HEK293 (cell line): ENCODE measurements at regions not wholly inside any gene's neighbourhood (a gene's known extent, or its start where the extent isn't known, plus 50 kb on each side); places are given as distances from the start of the nearest gene placed in this dataset.

Experiments used
- CTCF ChIA-PET: fragments of 350-600 bp; formaldehyde crosslinking; extraction: SDS; loops from one replicate; lab custom pipeline; 2021; ENCODE audit warnings: antibody characterized with exemption; lab: Yijun Ruan, JAX
- POLR2A ChIA-PET: fragments of 300-600 bp; formaldehyde crosslinking; extraction: SDS; loops from one replicate; lab custom pipeline; 2020; ENCODE audit warnings: antibody characterized with exemption, inconsistent platforms; lab: Yijun Ruan, JAX
- H3K27ac ChIP-seq: fragments of 200-500 bp; sonication (Bioruptor generic); 2 replicates; pipeline ENCODE4 v1.5.1; 2014; ENCODE audit warnings: low read depth, low read length, control low read depth, inconsistent platforms; ENCODE audit errors: extremely low read depth
- H3K36me3 ChIP-seq, 2 experiments: fragments of 200-500 bp in 1 of 2; sonication (Bioruptor generic) in 1 of 2; 1 replicate in 1 of 2; 2 replicates in 1 of 2; pipeline ENCODE4 v1.5.1; 2014 to 2017; ENCODE audit warnings: inconsistent platforms in 2 of 2, low read length in 2 of 2; ENCODE audit not compliant: control insufficient read depth in 2 of 2, insufficient read depth in 1 of 2
- H3K4me1 ChIP-seq: fragments of 200-500 bp; sonication (Bioruptor generic); 2 replicates; pipeline ENCODE4 v1.5.1; 2014; ENCODE audit warnings: mild to moderate bottlenecking, low read length, inconsistent platforms; ENCODE audit not compliant: control insufficient read depth, insufficient read depth
- H3K4me3 ChIP-seq: 2 replicates; pipeline ENCODE4 v1.5.1; 2011; ENCODE audit warnings: low read depth, mild to moderate bottlenecking, control low read depth, low read length, moderate library complexity
- H3K9me3 ChIP-seq: fragments of 200-500 bp; sonication (Bioruptor generic); 2 replicates; pipeline ENCODE4 v1.5.1; 2014; ENCODE audit warnings: low read depth, low read length, inconsistent platforms; ENCODE audit not compliant: control insufficient read depth, insufficient read depth
- IKZF3 ChIP-seq: fragments of 450-650 bp; IDR thresholded peaks from 2 replicates; pipeline ENCODE4 v1.5.0; 2018; ENCODE audit warnings: missing biosample characterization, mild to moderate bottlenecking, missing genetic modification characterization, moderate library complexity
- ZBTB48 ChIP-seq: fragments of 450-650 bp; formaldehyde crosslinking; IDR thresholded peaks from 2 replicates; pipeline ENCODE4 v1.5.1; 2016; ENCODE audit warnings: missing biosample characterization, missing genetic modification characterization
- ZFHX2 ChIP-seq: fragments of 450-650 bp; formaldehyde crosslinking; conservative IDR thresholded peaks from 2 replicates; pipeline ENCODE4 v1.5.1; 2016; ENCODE audit warnings: missing biosample characterization, missing genetic modification characterization
- ZNF16 ChIP-seq: fragments of 450-650 bp; formaldehyde crosslinking; IDR thresholded peaks from 2 replicates; pipeline ENCODE4 v1.5.1; 2016; ENCODE audit warnings: low read depth, missing biosample characterization, missing genetic modification characterization
- ZNF211 ChIP-seq: fragments of 450-650 bp; formaldehyde crosslinking; IDR thresholded peaks from 2 replicates; pipeline ENCODE4 v1.5.1; 2016; ENCODE audit warnings: low read depth, missing biosample characterization, missing genetic modification characterization
- ZNF23 ChIP-seq: fragments of 450-650 bp; formaldehyde crosslinking; IDR thresholded peaks from 2 replicates; pipeline ENCODE4 v1.5.1; 2016; ENCODE audit warnings: missing biosample characterization, missing genetic modification characterization, borderline replicate concordance
- ZNF48 ChIP-seq: fragments of 450-650 bp; formaldehyde crosslinking; IDR thresholded peaks from 2 replicates; pipeline ENCODE4 v1.5.1; 2016; ENCODE audit warnings: missing biosample characterization, missing genetic modification characterization
- ZNF510 ChIP-seq: fragments of 450-650 bp; formaldehyde crosslinking; IDR thresholded peaks from 2 replicates; pipeline ENCODE4 v1.5.1; 2018; ENCODE audit warnings: mild to moderate bottlenecking, missing genetic modification characterization, missing biosample characterization; ENCODE audit not compliant: insufficient replicate concordance
- ZNF521 ChIP-seq: fragments of 450-650 bp; formaldehyde crosslinking; IDR thresholded peaks from 2 replicates; pipeline ENCODE4 v1.5.1; 2017; ENCODE audit warnings: missing biosample characterization, mild to moderate bottlenecking, missing genetic modification characterization
- ZNF560 ChIP-seq: fragments of 450-650 bp; formaldehyde crosslinking; IDR thresholded peaks from 2 replicates; pipeline ENCODE4 v1.5.1; 2017; ENCODE audit warnings: missing biosample characterization, missing genetic modification characterization, borderline replicate concordance
- ZNF623 ChIP-seq: fragments of 450-650 bp; formaldehyde crosslinking; IDR thresholded peaks from 2 replicates; pipeline ENCODE4 v1.5.1; 2016; ENCODE audit warnings: missing biosample characterization, missing genetic modification characterization
- ZNF658 ChIP-seq: fragments of 450-650 bp; formaldehyde crosslinking; IDR thresholded peaks from 2 replicates; pipeline ENCODE4; 2016; ENCODE audit warnings: missing biosample characterization, missing genetic modification characterization
- ZNF747 ChIP-seq: fragments of 450-650 bp; formaldehyde crosslinking; IDR thresholded peaks from 2 replicates; pipeline ENCODE4 v1.5.1; 2016; ENCODE audit warnings: missing biosample characterization, missing genetic modification characterization
- ZNF768 ChIP-seq: fragments of 450-650 bp; formaldehyde crosslinking; IDR thresholded peaks from 2 replicates; pipeline ENCODE4 v1.5.1; 2018; ENCODE audit warnings: missing biosample characterization, mild to moderate bottlenecking, missing genetic modification characterization
- TF ChIP-seq, protein P1 (sequence below): fragments of 450-650 bp; formaldehyde crosslinking; IDR thresholded peaks from 2 replicates; pipeline ENCODE4 v1.5.1; 2016; ENCODE audit warnings: missing biosample characterization, missing genetic modification characterization
- TF ChIP-seq, protein P2 (sequence below): fragments of 450-650 bp; IDR thresholded peaks from 2 replicates; pipeline ENCODE4 v1.5.1; 2018; ENCODE audit warnings: missing biosample characterization, missing genetic modification characterization
- TF ChIP-seq, protein P3 (sequence below): fragments of 450-650 bp; formaldehyde crosslinking; IDR thresholded peaks from 2 replicates; pipeline ENCODE4 v1.5.1; 2016; ENCODE audit warnings: missing biosample characterization, missing genetic modification characterization

DNA sequence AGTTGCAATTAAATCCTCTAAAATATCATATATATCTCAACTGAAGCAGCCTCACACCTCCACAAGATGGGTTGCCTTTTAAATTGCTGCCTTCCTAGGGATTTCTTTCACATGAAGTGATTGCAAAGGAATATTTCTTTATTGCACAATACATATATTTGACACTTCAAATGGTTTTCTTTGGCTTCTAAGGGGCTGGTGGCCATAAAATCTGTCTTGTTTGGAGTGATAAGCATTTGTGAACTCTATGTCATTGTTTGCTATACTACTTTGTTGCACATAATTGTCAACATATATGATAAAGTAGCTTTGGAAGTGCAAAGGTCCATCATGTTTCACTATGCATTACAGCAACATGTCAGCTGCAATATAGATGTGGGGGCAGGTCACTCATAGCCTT, 2380.9 kb downstream of the PCDH9 start:
- Histone ChIP-seq H3K36me3 (no peaks in the 10 kb centered on the region), H3K27ac (no peak overlapping the region), H3K4me3 (no peak overlapping the region), H3K4me1 (no peaks in the 10 kb centered on the region), H3K9me3 (no peaks in the 10 kb centered on the region)
- TF ChIP-seq, protein P1, sequence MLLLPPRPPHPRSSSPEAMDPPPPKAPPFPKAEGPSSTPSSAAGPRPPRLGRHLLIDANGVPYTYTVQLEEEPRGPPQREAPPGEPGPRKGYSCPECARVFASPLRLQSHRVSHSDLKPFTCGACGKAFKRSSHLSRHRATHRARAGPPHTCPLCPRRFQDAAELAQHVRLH (tag by site-specific recombination): no peak
- TF ChIP-seq ZNF560 (tag by site-specific recombination) (no peak), ZNF48 (tag by site-specific recombination) (no peak), IKZF3 (tag by site-specific recombination) (no peak), ZNF23 (no peak), ZNF658 (tag by site-specific recombination) (no peak), ZNF747 (tag by site-specific recombination) (no peak), ZNF768 (tag by site-specific recombination) (no peak), ZFHX2 (tag by site-specific recombination) (no peak), ZNF510 (tag by site-specific recombination) (no peak)
- TF ChIP-seq, protein P2, sequence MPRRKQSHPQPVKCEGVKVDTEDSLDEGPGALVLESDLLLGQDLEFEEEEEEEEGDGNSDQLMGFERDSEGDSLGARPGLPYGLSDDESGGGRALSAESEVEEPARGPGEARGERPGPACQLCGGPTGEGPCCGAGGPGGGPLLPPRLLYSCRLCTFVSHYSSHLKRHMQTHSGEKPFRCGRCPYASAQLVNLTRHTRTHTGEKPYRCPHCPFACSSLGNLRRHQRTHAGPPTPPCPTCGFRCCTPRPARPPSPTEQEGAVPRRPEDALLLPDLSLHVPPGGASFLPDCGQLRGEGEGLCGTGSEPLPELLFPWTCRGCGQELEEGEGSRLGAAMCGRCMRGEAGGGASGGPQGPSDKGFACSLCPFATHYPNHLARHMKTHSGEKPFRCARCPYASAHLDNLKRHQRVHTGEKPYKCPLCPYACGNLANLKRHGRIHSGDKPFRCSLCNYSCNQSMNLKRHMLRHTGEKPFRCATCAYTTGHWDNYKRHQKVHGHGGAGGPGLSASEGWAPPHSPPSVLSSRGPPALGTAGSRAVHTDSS (tag by site-specific recombination): no peak
- CTCF ChIA-PET: no interaction called here
- POLR2A ChIA-PET: no interaction called here

DNA sequence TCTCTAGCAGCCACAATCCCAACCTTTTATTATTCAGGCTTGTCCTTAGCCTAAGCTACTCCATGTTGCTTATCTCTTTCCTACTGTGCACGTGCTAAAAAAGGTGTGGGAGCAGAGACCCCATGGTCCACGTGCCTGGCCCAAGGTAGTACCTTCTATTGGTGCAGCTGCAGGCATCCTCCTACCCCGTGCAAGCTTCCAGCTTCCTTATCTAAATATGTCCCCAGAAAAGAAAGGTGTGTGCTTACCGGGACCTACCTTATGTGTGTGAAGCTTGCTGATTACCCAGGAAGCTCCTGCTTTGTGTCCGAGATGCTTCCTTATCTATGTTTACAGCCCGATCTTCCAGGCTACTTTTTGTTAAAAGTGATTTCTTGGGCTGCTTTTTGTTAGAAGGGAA, 2382.4 kb downstream of the PCDH9 start:
- TF ChIP-seq ZBTB48 (tag by site-specific recombination): no peak
- no peak for TF ChIP-seq ZNF211
- TF ChIP-seq ZNF16 (tag by site-specific recombination): no peak
- no peak for TF ChIP-seq ZNF521
- TF ChIP-seq ZNF623: no peak
- CTCF ChIA-PET: no interaction called here
- POLR2A ChIA-PET: no interaction called here

DNA sequence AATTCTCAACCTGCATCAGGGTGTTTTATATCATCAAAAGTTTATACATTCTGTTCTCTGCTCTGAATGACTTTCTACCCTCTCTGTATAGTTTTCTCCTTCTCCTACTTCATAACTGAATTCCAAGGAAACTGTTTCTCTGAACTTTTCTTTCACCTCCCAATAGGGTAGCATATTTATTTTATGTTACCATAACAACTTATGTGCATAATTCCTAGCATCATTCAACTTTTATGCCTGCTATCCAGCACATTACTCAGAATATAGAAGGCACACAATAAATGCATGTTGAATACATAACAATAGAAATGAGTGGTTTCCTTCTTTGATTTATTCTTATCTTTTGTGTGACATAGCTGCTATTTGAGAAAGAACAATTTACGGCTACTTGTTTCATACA, 2385.0 kb downstream of the PCDH9 start:
- CTCF ChIA-PET: no interaction called here
- Histone ChIP-seq H3K36me3 (no peaks in the 10 kb centered on the region), H3K4me3 (no peak overlapping the region), H3K4me1 (no peaks in the 10 kb centered on the region), H3K27ac (no peak overlapping the region), H3K9me3 (no peaks in the 10 kb centered on the region)
- POLR2A ChIA-PET: no interaction called here
- no peak for TF ChIP-seq ZNF510 (tag by site-specific recombination)
- no peak for TF ChIP-seq ZBTB48 (tag by site-specific recombination)
- TF ChIP-seq, protein P3, sequence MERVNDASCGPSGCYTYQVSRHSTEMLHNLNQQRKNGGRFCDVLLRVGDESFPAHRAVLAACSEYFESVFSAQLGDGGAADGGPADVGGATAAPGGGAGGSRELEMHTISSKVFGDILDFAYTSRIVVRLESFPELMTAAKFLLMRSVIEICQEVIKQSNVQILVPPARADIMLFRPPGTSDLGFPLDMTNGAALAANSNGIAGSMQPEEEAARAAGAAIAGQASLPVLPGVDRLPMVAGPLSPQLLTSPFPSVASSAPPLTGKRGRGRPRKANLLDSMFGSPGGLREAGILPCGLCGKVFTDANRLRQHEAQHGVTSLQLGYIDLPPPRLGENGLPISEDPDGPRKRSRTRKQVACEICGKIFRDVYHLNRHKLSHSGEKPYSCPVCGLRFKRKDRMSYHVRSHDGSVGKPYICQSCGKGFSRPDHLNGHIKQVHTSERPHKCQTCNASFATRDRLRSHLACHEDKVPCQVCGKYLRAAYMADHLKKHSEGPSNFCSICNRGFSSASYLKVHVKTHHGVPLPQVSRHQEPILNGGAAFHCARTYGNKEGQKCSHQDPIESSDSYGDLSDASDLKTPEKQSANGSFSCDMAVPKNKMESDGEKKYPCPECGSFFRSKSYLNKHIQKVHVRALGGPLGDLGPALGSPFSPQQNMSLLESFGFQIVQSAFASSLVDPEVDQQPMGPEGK: no peak

More for the DNA sequence above, 2382.4 kb downstream of the PCDH9 start:
- H3K27ac ChIP-seq: no peak overlapping the region
- H3K4me1 ChIP-seq: no peaks in the 10 kb centered on the region
- H3K4me3 ChIP-seq: no peak overlapping the region
- H3K9me3 ChIP-seq: no peaks in the 10 kb centered on the region
- no peaks in the 10 kb centered on the region for H3K36me3 ChIP-seq
